GM18519 (cell line): ENCODE measurements at regions not wholly inside any gene's neighbourhood (a gene's known extent, or its start where the extent isn't known, plus 50 kb on each side); places are given as distances from the start of the nearest gene placed in this dataset.

ENCODE experiments used
- ATAC-seq: cut with Tn5 transposase; IDR thresholded peaks from one replicate; pipeline ENCODE4 v1.9.1; 2021; ENCODE audit warnings: mild to moderate bottlenecking, moderate library complexity; ENCODE audit not compliant: unreplicated experiment, low FRiP score

DNA sequence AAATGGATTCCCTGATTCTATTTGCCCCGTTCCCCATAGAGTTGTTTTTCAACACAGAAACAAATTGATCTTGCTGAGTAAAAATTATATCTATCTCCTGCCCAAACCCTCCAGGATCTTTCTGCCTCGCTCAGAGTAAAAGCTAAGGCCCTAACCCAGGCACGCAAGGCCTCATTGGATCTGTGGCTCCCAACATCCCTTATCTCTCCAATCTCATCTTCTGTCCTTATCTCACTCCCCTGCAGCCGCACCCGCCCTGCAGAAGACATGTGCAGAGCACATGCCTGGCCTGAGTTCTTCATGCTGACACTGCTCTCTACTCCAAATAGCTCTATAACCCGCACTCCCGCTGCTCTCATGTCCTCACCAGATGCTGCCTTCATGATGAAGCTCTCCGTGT, 543.8 kb upstream of the ZFP42 start:
- ATAC-seq: no peak

DNA sequence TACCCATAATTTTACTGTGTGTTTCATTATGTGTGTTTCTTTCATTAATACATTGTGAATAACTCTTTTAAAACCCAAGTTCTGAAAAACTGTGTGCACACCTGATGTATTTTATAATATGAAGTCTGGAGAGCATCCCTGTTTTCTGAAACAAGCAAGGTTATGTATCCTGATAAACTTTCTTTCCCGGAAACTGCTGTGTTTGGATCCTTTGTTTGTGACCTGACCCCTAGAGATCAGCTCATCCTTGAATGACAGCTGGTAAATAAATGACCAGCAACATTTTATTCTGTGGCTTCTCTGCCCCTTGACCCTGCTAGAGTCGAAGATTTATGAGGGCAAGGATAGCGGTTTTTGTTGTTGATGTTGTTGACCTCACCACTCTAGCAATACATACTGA, 535.6 kb upstream of the ZFP42 start:
- no peak for ATAC-seq

DNA sequence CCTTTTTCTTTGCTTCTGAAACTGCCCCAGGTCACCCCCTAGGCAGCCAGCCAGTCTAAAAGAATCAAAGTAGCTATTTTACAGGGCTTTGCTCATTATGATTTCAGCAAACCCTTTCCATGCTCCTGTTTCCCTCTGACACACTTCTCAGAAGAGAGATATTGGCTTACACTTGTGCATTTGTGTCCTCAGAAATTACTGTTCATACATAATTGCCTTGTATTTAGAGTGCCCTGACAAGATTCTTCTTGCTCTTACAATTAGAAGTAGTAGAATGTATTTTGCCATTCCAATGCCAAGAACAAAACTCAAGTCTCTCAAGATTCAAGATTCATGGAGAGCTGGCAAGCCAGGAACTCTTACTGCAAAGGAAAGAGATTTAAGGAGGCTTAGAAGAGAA, 531.0 kb upstream of the ZFP42 start:
- ATAC-seq: no peak

DNA sequence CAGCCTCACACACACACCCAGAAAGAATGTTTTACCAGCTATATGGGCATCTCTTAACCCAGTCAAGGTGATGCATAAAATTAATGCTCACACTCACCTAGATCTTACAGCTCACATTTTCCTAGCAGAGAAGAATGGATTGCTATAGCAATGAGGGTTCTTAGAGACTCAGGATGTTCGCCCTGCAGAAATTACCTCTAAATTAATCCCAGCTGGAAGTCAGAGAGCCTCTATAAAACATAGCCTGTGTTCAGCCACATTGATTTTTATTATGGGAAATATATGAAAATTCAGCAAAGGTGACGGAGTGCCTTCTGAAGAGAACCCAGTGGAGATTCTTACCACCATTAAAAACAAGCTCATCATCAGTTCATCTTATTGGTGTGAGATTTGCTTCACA, 528.3 kb upstream of the ZFP42 start:
- ATAC-seq: no peak

DNA sequence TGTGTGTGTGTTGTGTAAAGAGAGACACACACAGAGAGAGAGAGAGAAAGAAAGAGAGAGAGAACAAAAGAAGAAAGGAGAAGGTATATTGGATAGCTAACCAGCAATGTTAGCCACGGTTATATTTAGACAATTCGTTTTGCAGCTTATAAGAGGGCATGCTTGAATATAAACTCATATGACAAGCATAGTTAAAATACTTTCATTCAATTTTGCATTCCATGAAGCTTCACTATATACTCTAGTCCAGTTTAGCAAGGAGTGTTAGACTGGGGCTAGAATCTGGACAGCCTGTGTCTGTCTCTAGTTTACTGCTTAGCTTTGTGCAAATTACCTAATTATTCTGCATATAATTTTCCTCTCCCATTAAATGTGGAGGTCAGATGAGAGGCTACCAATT, 525.9 kb upstream of the ZFP42 start:
- no peak for ATAC-seq

DNA sequence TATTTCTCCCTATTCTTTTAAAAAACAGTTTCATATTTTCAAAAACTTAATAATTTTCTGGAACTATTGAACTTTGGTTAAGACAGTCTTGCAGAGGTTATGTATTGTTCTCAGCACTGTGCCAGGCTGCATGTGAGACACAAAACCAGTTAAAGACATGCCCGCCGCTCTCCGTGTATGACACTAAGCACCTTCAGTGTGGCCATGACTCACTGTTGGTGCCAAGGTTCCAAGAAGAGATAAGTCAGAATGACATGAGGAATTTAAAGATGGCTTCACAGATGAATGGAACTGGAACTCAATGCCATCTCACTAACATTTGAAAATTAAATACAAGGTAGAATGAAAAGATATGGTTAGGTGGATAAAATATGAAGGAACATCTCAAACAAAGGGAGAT, 525.5 kb upstream of the ZFP42 start:
- no peak for ATAC-seq

DNA sequence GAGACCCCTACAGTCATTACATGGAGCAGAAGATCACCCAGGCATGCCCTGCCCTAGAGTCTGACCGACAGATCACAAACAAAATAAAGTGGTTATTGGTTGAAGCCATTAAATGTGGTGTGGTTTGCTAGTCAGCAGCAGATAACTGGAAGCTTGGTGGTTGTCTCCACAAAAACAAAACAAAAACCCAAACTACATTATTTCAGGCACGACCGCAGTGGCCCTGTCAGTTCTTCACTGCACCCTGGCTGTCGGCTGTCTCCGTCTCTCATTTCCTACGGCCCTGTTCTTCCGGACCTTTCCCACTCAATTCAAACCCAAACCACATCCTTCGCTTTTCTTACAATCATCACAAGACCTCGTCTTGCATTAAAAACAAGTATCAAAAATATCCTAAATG, 521.3 kb upstream of the ZFP42 start:
- ATAC-seq: no peak

DNA sequence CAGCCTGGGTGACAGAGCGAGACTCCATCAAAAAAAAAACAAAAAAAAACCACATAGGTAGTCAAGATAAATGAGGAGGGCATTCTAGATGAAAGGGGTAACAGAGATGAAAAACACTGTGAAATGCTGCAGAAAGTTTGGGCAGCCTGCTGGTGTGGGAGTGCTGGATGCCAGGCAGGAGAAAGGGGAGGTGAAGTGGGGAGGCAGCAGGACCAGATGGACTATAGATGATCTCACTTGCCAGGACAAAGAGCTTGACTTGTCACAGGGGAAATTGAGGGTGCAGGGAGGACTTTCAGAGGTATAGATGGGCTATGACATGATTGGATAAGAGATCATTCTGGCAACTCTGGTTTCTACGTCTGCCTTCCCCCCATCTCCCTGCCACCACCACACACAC, 519.7 kb upstream of the ZFP42 start:
- no peak for ATAC-seq

DNA sequence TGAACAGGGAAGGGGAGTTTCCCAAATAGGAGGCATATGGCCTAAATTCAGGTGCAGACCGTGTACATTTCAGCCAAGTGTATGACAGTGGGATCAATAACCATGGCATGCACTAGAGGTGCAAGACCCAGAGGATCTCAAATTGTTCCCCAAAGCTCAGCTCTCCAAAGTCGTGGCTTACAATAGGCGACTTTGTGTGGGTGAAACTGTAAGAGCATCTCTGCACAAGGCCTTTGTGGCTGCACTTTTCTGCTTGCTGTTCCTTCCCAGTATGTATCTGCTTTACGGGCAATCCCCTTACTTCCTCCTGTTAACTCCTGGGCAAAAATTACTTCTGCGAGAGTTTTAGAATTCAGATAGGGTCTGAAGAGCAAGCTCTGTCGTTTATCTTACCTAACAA, 518.3 kb upstream of the ZFP42 start:
- ATAC-seq: no peak

DNA sequence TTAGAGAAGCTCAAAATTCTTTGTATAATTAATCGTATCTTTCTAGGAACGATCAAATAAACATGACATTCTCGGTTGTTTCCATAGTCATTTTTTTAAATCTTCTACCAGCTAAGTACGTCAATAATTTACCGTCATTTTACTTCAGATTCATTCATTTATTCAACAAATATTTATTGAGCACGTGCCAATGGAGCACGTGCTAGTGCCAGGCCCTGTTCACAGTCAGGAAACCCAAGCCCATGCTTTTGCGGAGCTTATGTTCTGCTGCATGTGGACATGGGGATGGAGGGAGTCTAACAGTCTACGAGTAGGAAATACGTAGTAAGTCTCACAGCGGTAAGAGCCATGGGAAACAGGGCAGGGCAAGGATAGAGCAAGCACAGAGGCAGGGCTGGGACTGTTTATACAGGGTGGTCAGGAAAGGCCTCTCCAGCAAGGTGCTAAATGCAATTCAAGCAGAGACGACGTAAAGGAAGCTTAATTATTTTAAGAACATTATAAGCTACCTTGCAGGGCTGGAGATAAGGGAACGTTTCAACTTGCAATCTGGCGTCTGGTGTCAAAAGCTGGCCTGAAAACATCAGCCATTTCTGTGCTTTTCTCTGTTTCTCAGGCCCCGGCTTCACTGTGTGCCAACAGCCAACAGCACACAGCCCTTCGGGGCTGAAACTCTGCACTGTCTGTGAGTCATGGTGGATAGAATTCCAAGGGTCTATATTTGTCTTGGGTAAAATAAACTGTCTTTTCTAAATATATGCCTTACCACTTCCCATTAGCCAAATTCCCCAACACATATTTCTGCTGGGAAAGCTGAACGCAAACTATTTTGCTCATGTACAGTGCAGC, 517.1 kb upstream of the ZFP42 start:
- ATAC-seq: no peak

DNA sequence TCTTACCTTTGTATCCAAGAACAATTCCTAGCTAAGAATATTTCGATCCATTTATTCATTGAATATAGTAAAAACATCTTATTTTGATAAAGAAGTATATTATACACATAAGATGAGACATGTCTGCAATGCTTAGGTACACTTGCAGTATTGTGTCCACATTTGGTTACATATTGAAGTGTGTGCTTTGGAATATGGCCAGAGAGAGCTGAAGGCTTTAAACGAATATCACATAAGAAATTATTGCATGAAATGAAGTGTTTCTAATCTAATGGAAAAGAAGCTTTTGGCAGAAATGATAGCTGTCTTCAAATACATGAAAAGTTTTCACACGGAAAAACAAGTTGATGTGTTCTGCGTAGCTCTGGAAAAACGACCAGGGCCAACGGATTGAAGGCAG, 516.1 kb upstream of the ZFP42 start:
- ATAC-seq: no peak

DNA sequence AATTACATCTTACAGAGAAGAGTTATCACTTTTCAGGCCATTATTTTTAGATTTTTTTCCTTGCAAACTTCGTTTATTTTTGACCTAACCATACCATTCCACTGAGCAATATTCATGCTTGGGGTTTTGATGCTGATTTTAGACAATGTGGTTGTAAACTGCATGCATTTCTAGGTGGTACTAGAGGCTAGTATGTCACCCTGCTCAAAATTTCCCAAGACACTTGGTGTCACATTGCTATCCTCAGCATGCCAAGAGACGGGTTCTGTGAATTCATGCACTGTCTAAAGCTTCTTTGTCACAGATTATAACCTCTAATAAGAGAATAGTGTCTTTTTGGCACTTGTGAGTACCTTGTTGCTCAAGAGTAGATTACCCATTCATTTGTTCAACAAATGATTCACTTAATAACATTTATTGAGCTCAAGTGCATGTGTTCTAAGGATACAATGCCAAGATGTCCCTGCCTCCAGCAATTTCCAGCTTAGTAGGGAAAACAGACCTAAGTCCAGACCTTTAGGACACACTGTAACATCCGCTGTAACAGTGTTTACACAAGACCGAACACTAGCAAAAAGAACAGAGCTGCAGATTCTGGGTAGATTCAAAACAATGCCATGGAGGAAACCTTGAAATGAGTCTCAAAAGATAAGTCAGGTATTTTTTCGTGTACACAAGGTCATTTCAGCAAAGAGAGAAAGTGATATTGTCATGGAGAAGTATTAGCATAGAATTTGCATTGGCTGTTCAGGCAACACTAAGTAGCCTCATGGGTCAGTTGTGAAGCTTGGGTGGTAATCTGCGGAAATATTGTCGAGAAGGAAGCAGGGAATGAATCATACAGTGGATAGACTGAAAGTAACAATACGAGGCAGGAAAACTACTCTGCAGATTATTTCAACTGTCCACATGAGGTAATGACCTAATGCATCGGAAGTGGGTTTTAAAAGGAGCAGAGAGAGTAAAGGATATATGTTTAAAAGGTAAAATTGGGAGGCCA, 515.1 kb upstream of the ZFP42 start:
- no peak for ATAC-seq

DNA sequence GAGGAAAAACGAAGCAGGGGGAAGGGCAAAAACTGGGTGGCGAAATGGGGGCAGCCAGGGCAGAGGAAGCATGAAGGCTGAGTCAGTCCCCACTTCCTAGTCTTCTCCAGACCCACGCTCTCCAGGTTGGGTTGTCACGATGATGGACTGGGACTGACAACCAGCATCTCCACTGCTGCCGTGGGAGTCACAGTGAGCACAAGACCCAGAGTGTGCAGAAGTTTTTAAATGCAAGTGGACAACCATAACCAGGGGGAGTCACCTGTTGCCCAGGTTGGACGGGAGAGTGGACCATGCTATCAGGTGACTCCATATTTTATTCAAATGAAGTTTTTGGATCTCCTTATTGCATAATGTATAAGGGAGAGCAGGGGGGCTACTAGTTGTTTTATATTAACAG, 511.4 kb upstream of the ZFP42 start:
- ATAC-seq: no peak

DNA sequence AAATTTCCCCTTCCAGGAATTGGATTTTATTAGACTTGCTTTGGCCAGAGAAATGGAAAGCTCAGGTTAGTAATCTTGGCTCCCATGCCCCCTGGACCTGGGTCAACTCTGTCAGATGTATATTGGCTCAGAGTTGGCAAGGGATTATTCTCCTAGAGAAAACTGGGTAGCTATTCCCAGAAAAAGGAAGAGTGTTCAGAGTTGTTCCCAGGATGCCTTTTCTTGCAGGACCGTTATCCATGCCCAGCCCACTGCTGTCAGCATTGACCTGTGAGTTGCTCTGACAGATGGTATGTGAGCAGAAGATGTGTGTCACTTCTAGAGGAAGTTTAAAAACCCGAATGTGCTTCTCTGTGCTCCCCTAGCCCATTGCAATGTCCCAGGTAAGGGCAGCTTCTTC, 509.9 kb upstream of the ZFP42 start:
- ATAC-seq: no peak

DNA sequence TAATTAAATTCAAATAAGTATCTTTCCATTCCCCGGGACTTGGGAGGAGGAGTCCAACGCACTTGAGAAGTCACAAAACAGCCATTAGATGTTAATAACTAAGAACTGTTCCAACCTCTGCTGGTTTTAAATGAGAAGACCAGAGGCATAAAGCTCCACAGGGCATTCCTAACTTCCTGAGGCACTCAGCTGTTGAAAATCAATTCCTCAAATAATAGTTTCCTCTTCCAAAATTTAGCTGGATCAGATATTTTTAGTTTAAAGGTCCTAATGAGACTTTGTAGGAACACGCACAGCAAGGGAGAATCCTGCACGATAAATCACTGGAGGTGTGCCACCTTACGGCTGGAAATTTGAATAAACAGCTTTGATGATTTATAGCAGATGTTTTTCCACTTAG, 504.3 kb upstream of the ZFP42 start:
- ATAC-seq: no peak

DNA sequence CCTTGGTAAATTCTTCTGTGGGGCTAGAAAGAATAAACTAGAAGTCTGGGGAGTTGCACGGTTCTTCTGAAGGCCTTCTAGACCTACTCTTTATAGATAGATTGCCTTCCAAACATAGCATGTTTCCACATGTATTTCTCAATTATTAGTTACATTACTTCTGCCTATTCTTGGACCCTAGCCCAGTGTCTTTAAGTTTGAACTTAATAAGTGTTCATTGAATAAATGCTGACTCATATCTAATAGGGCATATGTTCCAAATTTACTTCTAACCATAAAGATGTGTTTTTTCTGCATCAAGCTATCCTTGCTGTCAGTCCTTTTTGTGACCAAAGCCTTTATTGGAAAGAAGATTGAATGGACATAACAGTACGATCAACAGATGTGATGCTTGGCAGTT, 503.6 kb upstream of the ZFP42 start:
- ATAC-seq: no peak

DNA sequence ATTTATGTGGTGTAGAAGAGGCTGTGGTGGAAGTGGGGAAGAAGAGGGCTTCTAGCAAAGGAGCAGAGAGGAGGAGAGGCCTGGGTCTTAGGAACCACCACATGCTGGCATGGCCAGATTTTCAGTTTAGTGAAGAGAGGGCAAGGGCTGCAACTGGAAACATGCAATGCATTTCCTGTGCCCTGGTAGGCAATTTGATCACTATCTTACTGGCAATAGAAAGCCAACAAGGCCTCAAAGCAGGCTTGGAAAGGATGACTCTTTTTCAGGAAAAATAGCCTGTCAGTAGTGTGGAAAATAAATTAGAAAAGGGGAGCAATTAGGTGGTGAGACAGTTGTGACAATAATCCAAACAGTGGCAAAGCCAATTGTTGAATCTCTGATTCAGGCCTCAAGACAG, 501.9 kb upstream of the ZFP42 start:
- no peak for ATAC-seq

DNA sequence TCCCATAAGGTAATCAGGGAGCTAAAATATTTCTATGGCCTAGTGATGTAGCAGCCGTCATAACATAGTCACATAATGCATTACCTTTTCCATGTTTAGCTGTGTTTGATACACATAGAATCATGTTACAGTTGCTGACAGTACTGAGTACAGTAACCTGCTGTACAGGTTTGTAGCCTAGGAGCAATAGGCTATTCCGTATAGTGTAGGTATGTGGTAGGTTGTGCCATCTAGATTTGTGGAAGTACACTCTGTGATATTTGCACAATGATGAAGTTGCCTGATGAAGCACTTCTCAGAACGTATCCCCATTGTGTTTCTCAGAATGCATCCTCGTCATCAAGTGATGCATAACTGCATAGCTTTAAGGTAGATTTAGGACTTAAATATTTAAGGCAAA, 495.6 kb upstream of the ZFP42 start:
- ATAC-seq: no peak

DNA sequence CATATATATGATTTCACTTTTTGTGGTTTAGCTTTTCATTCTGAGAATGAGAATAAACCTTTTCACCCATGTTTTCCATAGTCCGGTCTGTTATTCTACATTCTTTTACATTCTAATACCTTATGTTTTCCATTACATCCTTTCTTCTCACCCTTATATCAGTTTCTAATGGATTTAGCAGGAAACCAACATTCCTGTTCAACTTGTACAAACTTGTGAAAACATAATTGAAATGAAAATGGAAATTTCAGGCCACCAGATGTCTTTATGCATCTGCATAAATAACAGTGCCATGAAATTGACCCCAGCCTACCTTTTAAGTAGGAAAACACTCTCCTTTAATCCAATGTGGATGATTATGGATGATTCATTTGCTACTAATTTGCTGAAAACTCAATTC, 494.8 kb upstream of the ZFP42 start:
- no peak for ATAC-seq

DNA sequence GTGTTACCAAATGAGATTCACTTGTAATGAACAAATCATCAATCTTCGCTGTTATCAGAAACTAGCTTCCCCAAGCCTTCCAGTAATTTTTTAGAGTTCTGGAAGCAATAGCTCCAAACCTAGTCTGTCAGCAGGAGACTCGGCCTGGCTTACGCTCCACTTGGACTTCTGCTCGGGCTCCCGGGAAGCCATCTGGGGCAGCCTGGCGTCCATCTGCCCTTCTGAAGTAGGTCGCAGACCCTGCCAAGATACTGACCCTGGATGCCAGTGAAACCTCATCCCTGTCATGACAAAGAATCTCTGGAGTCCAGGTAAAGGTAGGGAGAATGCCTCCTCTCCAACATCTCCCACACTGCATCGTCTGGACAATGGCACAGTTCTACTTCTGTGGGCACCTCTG, 493.8 kb upstream of the ZFP42 start:
- no peak for ATAC-seq

DNA sequence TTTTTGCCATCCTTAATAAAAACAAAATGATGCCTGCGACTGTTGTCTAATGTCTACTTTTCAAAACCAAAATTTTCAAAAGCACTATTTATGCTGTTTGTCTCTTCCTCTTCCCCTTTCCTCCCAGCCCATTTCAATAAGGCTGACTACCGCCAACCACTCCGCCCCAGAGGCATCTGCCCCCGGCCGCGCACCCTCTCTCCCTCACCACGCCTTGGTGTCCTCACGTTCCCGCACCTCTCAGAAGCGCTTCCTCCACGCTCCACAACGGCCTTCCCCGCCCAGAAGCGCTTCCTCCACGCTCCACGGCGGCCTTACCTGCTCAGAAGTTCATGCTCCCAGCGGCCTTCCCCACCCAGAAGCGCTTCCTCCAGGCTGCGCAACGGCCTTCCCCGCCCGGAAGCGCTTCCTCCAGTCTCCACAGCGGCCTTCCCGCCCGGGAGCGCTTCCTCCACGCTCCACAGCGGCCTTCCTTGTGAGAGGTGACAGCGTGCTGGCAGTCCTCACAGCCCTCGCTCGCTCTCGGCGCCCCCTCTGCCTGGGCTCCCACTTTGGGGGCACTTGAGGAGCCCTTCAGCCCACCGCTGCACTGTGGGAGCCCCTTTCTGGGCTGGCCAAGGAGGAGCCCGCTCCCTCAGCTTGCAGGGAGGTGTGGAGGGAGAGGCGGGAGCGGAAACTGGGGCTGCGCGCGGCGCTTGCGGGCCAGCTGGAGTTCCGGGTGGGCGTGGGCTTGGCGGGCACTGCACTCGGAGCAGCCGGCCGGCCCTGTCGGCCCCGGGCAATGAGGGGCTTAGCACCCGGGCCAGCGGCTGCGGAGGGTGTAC, 490.4 kb upstream of the ZFP42 start:
- ATAC-seq: no peak
